ENCODE measurements at regions not wholly inside any gene's neighbourhood (a gene's known extent, or its start where the extent isn't known, plus 50 kb on each side); places are given as distances from the start of the nearest gene placed in this dataset.

DNA sequence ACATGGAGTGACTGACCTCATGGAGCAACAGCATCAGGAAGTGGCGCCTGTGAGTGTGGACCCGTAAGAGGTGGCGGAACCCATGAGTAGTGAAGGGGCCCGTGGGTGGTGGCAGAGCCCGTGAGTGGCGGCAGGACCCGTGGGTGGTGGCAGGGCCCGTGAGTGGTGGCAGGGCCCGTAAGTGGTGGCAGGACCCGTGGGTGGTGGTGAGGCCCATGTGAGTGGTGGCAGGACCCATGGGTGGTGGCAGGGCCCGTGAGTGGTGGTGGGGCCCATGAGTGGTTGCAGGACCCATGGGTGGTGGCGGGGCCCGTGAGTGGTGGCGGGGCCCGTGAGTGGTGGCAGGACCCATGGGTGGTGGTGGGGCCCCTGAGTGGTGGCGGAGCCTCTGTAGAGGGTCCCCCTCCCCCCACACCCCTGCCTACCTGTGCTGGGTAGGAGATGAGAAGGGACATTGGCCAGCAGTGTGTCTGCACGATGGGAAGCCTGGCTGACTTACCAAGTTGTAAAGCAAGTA lies 407.7 kb upstream of the SALL3 start:
- TF ChIP-seq CTCF (IDR thresholded peaks at IDR 0.05) (no peak), EP300 (IDR thresholded peaks at IDR 0.05) (no peak), POLR2AphosphoS5 (IDR thresholded peaks at IDR 0.05) (no peak), POLR2A (IDR thresholded peaks at IDR 0.05) (no peak)
